NCI-H128 (cell line): ENCODE measurements at regions not wholly inside any gene's neighbourhood (a gene's known extent, or its start where the extent isn't known, plus 50 kb on each side); places are given as distances from the start of the nearest gene placed in this dataset.

Source experiments
- DNase-seq: peaks from one replicate; lab custom pipeline; 2025; ENCODE audit not compliant: unreplicated experiment; lab: John Stamatoyannopoulos, UW

- no peak for DNase-seq
Observed at GRCh38 chr14:22003461-22003860, 329.8 kb upstream of the OR4E1 start.

DNA sequence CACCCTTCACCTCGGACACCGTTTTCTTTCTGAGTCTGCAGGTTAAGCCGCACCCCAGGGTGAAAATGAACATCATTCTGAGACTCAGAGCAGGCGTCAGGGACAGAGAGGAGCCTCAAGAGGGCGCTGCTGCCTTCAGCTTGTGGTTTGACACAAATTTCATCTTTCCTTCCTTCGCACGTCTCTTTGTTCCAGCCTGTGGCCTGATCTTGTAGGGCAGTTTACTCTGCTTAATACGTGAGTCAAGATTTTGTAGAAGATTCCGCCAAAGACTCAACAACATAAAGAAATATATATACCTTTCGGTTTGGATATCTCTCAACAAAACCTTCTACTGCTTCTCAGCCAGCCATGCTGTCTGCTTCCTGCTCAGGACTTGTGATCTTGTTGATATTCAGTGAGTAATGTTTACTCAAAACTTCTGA is 329.3 kb upstream of the OR4E1 start:
- DNase-seq = no peak

- no peak for DNase-seq
Observed at GRCh38 chr14:21999402-21999801, 325.8 kb upstream of the OR4E1 start.

GRCh38 chr14:21997300-21997699 is 323.7 kb upstream of the OR4E1 start:
- DNase-seq = no peak

DNA sequence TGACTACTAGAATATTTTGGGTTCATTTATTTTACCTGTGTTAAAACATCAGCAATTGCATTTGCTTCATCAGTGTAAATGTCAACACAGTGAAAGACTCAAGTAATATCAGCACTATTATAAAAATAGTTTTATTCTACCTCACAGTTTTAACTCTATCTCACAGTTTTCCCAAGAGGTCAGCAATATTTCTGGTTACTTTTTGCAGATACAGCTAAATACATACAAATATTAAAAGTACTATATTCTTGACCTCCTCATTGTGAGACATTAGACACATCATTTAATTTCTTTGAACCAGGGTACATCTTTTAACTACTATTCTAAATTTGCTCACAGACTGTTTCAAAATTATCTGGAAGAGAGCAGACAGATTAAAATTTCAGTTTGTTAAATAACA is 321.7 kb upstream of the OR4E1 start:
- no peak for DNase-seq

- DNase-seq = no peak
Observed at GRCh38 chr14:21993837-21994236, 320.2 kb upstream of the OR4E1 start.

DNA sequence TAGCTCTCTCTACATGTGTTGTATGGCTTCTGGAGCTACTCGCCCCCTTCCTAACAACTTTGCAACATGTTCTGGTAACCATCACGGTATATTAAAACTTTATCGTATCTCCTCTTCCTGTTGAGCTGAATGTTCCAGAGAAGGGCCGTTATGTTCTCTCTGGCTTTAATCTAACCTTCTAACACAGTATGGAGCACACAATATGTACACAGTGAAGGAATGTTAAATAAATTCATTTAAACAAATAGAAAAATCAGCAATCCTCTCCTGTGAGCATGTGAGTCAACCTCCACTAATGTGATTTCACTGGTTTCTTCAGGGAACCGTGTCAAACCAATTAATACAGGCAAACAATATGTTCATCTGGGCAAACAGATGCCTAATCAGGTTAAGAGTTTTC is 319.5 kb upstream of the OR4E1 start:
- no peak for DNase-seq

- DNase-seq = no peak
Observed at GRCh38 chr14:21991130-21991529, 317.5 kb upstream of the OR4E1 start.

DNA sequence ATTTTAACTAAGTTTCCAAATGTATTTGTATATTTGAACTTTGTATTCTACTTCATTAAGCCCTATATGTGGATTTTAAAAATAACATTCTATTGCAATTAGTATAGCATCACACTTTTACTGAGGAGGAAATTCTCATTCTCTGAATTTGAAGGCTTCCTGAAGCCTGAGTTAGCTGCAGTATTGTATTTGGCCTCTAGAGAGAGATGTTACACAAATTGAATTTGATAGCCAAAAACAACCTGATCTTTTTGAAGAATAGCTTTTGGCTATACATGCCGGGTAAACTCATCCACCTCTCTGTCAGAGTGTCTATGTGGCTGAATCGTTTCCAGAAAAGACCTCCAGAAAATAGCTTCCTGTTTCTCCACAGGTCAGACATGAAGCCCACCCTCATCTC is 316.5 kb upstream of the OR4E1 start:
- no peak for DNase-seq

DNA sequence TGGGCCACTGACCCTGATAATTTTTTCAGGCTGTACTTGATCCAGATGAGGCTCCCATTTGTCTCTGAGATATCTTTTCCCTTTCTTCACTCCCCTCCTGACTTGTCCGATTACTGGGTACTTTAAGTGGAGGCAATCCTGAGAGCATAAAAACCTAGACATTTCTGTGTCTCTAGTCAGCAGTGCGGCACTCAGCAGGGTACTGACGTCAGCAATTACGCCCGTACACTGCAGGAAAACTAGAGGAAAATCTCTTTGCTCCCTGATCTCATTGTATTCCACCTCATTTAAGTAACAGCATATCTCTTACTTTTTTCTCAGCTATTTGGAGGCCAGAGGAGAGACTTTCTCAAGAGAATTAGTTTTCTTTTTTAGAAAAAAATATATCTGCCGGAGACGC is 315.5 kb upstream of the OR4E1 start:
- no peak for DNase-seq

DNA sequence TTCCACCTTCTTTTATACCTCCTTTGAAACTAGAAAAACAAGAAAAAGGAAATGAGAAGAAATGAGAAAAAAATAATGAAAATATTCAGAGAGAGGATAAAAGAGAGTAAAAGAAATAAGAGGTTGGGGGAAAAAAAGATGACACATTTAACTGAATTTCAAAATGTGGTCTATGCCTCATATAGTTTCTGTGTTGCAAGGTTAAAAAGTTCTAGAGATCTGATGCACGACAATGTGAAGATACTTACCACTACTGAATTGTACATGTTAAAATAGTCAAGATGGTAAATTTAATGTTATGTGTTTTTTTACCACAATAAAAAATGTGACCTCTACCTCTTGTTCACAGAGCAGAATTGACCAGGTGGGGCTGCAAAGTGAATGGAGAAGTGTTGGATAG is 314.8 kb upstream of the OR4E1 start:
- DNase-seq = no peak

DNA sequence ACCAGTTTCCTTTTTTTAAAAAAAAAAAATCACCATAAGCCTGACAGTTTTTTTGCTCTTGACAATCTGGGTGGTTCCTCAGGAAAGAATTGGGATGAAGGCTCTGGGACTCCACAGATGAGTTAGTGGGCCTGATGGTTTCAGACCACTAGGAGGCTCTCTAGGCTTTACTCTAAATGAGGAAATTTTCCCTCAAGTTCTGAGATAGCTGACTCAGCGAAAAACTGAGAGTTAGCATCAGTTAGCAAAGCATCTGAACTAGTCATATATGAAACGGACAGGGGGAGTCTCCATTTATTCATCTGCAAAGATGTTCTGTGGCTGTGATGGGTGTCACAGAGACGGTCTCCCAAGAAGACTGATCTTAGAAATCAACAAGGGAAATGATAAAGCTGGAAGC is 314.3 kb upstream of the OR4E1 start:
- no peak for DNase-seq

DNA sequence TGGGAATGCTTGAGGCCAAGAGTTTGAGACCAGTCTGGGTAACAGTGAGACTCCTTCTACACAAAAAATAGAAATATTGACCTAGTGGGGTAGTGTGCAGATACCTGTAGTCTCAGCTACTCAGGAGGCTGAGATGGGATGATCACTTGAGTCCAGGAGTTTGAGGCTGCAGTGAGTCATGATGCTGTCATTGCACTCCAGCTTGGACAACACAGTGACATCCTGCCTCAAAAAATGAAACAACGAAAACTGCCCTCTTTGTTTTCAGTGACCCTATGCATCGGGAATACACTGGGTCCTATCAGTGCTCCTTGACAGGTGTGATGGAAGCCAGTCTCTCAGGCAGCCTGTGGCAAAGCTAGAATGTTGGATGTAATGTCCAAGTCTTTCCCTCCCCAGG is 311.5 kb upstream of the OR4E1 start:
- DNase-seq = no peak

- DNase-seq = no peak
Observed at GRCh38 chr14:21978999-21979314, 305.3 kb upstream of the OR4E1 start.

DNA sequence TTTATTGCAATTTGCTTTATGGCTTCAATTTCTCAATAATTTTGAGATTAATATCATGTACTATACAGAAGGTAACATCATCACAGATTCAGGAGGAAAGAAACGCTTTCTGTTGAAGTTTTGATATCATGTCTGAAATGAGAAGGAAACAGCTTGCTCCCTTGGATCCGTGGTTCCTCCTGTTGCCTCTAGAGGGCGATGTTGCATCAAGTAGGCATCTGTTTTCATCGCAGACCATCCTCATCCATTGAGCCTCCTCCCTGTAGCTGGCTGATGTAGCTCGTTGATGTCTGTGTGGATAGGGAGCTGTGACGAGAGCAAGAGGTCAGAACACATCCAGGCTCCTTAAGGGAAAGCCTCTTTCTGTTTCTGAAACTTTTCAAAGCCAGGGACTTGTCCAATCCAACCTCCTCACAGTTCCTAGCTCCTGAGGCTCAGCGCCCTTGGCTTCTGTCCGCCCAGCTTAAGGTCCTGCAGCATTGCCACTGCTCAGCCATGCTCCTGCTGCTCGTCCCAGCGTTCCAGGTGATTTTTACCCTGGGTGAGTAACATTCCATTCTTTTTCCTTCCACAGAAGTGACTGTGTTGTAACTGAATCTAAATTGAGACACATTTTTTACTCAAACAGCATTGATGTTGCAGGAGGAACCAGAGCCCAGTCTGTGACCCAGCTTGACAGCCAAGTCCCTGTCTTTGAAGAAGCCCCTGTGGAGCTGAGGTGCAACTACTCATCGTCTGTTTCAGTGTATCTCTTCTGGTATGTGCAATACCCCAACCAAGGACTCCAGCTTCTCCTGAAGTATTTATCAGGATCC is 304.8 kb upstream of the OR4E1 start:
- no peak for DNase-seq

GRCh38 chr14:21974741-21975140 is 301.1 kb upstream of the OR4E1 start:
- DNase-seq = no peak

GRCh38 chr14:21965042-21965441 is 291.4 kb upstream of the OR4E1 start:
- no peak for DNase-seq

DNA sequence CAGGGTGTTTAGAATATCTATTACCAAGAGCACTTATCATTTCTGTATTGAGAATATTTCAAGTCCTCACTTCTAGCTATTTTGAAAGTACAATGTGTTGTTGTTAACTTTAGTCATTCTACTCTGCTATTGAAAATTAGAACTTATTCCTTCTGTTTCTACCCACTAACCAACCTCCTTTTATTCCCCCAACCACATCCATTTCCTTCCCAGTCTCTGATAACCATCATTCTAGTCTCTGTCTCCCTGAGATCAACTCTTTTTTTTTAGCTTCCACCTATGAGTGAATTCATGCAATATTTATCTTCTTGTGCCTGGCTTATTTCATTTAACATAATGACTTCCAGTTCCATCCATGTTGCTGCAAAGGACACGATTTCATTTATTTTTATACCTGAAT is 290.6 kb upstream of the OR4E1 start:
- no peak for DNase-seq

- DNase-seq = no peak
Observed at GRCh38 chr14:21960636-21961035, 287.0 kb upstream of the OR4E1 start.

GRCh38 chr14:21941885-21942284 is 268.3 kb upstream of the OR4E1 start:
- no peak for DNase-seq

DNA sequence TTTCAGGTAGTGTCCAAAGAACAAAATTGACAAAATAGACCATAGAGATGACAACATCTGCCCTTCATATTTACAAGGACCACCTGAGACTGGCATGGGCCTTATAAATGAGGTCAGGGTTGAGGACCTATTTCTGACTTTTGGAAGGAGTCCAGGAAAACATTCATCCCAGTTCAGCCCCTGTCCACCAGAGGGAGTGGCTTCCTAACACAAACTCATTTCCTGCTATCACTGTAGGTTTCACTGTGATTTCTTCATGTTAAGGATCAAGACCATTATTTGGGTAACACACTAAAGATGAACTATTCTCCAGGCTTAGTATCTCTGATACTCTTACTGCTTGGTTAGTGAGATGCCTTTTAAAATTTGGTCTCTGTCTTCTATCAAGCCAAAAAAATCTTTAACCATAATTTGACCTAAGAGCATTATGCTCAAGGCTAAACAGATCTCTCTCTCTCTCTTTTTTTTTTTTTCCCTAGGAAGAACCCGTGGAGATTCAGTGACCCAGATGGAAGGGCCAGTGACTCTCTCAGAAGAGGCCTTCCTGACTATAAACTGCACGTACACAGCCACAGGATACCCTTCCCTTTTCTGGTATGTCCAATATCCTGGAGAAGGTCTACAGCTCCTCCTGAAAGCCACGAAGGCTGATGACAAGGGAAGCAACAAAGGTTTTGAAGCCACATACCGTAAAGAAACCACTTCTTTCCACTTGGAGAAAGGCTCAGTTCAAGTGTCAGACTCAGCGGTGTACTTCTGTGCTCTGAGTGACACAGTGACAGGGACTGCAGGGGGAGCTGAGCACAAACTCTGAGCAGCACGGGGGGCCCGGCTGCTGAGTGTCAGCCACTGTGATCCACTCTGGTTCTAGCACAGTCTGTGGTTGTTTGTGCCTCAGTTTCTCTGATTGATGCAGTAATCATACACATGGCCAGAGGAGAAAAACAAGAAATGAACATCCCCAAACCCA is 267.6 kb upstream of the OR4E1 start:
- no peak for DNase-seq

- DNase-seq = no peak
Observed at GRCh38 chr14:21939836-21940235, 266.2 kb upstream of the OR4E1 start.
